GM18520 (cell line): ENCODE measurements at regions not wholly inside any gene's neighbourhood (a gene's known extent, or its start where the extent isn't known, plus 50 kb on each side); places are given as distances from the start of the nearest gene placed in this dataset.

ENCODE experiments used
- ATAC-seq: cut with Tn5 transposase; IDR thresholded peaks from one replicate; pipeline ENCODE4 v1.9.1; 2021; ENCODE audit not compliant: unreplicated experiment

GRCh38 chr18:24819141-24819890, 358.9 kb downstream of the HRH4 start:
- ATAC-seq = no peak

GRCh38 chr18:24825397-24825796, 365.0 kb downstream of the HRH4 start:
- ATAC-seq = no peak

- ATAC-seq = no peak
Observed at GRCh38 chr18:24826605-24827004, 366.2 kb downstream of the HRH4 start.

- no peak for ATAC-seq
Observed at GRCh38 chr18:24827501-24827900, 367.1 kb downstream of the HRH4 start.

- no peak for ATAC-seq
Observed at GRCh38 chr18:24831081-24831480, 370.6 kb downstream of the HRH4 start.

- ATAC-seq = no peak
Observed at GRCh38 chr18:24831871-24832665, 371.6 kb downstream of the HRH4 start.

GRCh38 chr18:24835751-24836150, 375.3 kb downstream of the HRH4 start:
- ATAC-seq = no peak

- ATAC-seq = no peak
Observed at GRCh38 chr18:24837066-24837465, 376.6 kb downstream of the HRH4 start.

- ATAC-seq = no peak
Observed at GRCh38 chr18:24840051-24840450, 379.6 kb downstream of the HRH4 start.

- no peak for ATAC-seq
Observed at GRCh38 chr18:24840640-24841039, 380.2 kb downstream of the HRH4 start.

- no peak for ATAC-seq
Observed at GRCh38 chr18:24841536-24841935, 381.1 kb downstream of the HRH4 start.

GRCh38 chr18:24843123-24843522, 382.7 kb downstream of the HRH4 start:
- no peak for ATAC-seq

GRCh38 chr18:24846138-24846537, 385.7 kb downstream of the HRH4 start:
- no peak for ATAC-seq

GRCh38 chr18:24850532-24850931, 390.1 kb downstream of the HRH4 start:
- no peak for ATAC-seq

GRCh38 chr18:24853076-24853475, 392.6 kb downstream of the HRH4 start:
- no peak for ATAC-seq

- ATAC-seq = no peak
Observed at GRCh38 chr18:24860978-24861680, 400.7 kb downstream of the HRH4 start.

- no peak for ATAC-seq
Observed at GRCh38 chr18:24862201-24862816, 401.9 kb downstream of the HRH4 start.

GRCh38 chr18:24868311-24868710, 407.9 kb downstream of the HRH4 start:
- ATAC-seq = no peak

GRCh38 chr18:24868760-24869237, 408.4 kb downstream of the HRH4 start:
- ATAC-seq = no peak

- no peak for ATAC-seq
Observed at GRCh38 chr18:24869285-24869684, 408.8 kb downstream of the HRH4 start.

GRCh38 chr18:24875286-24875685, 414.8 kb downstream of the HRH4 start:
- ATAC-seq = no peak
